Inferior parietal cortex (tissue), 1 donor: ENCODE measurements at regions not wholly inside any gene's neighbourhood (a gene's known extent, or its start where the extent isn't known, plus 50 kb on each side); places are given as distances from the start of the nearest gene placed in this dataset.
"Not testable (repeated sequence)": the region's sequence is repeated elsewhere in the genome, so short reads cannot be mapped to it uniquely, and the experiment has no call there.

Experiments
- DNase-seq: peaks from one replicate; pipeline ENCODE4 v3.0.0-alpha.2; 2016; ENCODE audit errors: extremely low spot score

GRCh38 chr15:45810201-45810600, 175.4 kb downstream of the SQOR start:
- DNase-seq, result no peak

GRCh38 chr15:45812200-45812599, 177.4 kb downstream of the SQOR start:
- no peak for DNase-seq

- not testable (repeated sequence) for DNase-seq
Measured at GRCh38 chr15:45817578-45817977, 182.7 kb downstream of the SQOR start.

- no peak for DNase-seq
Measured at GRCh38 chr15:45821390-45821789, 186.6 kb downstream of the SQOR start.

GRCh38 chr15:45822968-45823367, 188.1 kb downstream of the SQOR start:
- DNase-seq, result not testable (repeated sequence)

- no peak for DNase-seq
Measured at GRCh38 chr15:45827275-45827674, 192.4 kb downstream of the SQOR start.

GRCh38 chr15:45827766-45828165, 192.9 kb downstream of the SQOR start:
- DNase-seq, result no peak

- DNase-seq, result no peak
Measured at GRCh38 chr15:45829336-45830153, 194.7 kb downstream of the SQOR start.

- DNase-seq, result no peak
Measured at GRCh38 chr15:45831787-45832186, 197.0 kb downstream of the SQOR start.

GRCh38 chr15:45834622-45835021, 199.8 kb downstream of the SQOR start:
- no peak for DNase-seq

- no peak for DNase-seq
Measured at GRCh38 chr15:45842151-45842550, 207.3 kb downstream of the SQOR start.

GRCh38 chr15:45847645-45848044, 212.8 kb downstream of the SQOR start:
- no peak for DNase-seq

GRCh38 chr15:45849136-45849535, 214.3 kb downstream of the SQOR start:
- no peak for DNase-seq

GRCh38 chr15:45854455-45855202, 219.8 kb downstream of the SQOR start:
- no peak for DNase-seq

GRCh38 chr15:45855210-45855906, 220.5 kb downstream of the SQOR start:
- DNase-seq, result no peak

- no peak for DNase-seq
Measured at GRCh38 chr15:45855907-45856579, 221.2 kb downstream of the SQOR start.

GRCh38 chr15:45857291-45857690, 222.5 kb downstream of the SQOR start:
- DNase-seq, result no peak

- DNase-seq, result no peak
Measured at GRCh38 chr15:45858491-45858890, 223.7 kb downstream of the SQOR start.

GRCh38 chr15:45862034-45862433, 227.2 kb downstream of the SQOR start:
- no peak for DNase-seq

GRCh38 chr15:45863881-45864580, 229.2 kb downstream of the SQOR start:
- no peak for DNase-seq

GRCh38 chr15:45866616-45867015, 231.8 kb downstream of the SQOR start:
- DNase-seq, result no peak
